Stimulated activated CD8-positive, alpha-beta memory T cell treated with anti-CD3 and anti-CD28 coated beads, Interleukin-4, amount 100 ng/mL, for 24 hours (primary cell): ENCODE measurements at regions not wholly inside any gene's neighbourhood (a gene's known extent, or its start where the extent isn't known, plus 50 kb on each side); places are given as distances from the start of the nearest gene placed in this dataset.
"Not testable (repeated sequence)": the region's sequence is repeated elsewhere in the genome, so short reads cannot be mapped to it uniquely, and the experiment has no call there.

Experiments
- DNase-seq: peaks from one replicate; pipeline ENCODE4 v3.0.0-alpha.2; 2020; ENCODE audit warnings: low read depth

DNA sequence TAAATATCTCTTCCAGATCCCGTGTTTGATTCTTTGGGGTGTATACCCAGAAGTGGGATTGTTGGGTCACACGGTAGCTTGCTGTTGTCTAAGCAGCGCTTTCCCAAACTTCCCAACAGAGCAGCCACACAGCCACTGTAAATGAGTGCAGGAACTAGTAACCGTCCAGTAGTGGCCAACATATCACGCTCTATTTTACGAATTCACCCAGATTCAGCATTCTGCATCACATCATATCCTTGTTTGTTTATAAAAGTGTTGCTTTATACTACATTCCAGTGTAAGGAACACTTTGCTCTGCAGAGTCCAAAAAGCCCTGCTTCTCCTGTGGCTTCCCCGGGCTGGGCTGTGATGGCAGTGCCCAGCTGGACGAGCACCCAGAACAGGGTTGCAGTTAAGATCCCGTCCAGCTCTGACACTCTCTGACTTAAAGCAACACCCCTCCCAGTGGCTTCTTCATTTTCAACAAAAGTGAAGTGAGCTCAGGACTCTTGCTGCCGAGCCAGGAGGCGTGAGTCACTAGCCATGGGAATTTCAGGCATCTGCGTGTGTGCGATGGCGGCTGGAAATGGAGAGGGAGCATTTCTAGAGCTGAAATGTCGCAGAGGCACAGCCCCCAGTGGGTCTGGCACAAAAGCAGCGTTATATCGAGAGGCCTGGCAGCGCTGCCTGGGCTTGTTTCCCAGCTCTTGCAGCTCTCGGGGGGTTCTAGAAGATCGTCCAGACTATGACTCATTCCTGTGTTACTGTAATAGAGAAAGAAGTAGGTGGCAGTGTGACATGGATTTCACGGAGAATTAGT lies 216.3 kb upstream of the ECI2 start:
- DNase-seq = no peak

DNA sequence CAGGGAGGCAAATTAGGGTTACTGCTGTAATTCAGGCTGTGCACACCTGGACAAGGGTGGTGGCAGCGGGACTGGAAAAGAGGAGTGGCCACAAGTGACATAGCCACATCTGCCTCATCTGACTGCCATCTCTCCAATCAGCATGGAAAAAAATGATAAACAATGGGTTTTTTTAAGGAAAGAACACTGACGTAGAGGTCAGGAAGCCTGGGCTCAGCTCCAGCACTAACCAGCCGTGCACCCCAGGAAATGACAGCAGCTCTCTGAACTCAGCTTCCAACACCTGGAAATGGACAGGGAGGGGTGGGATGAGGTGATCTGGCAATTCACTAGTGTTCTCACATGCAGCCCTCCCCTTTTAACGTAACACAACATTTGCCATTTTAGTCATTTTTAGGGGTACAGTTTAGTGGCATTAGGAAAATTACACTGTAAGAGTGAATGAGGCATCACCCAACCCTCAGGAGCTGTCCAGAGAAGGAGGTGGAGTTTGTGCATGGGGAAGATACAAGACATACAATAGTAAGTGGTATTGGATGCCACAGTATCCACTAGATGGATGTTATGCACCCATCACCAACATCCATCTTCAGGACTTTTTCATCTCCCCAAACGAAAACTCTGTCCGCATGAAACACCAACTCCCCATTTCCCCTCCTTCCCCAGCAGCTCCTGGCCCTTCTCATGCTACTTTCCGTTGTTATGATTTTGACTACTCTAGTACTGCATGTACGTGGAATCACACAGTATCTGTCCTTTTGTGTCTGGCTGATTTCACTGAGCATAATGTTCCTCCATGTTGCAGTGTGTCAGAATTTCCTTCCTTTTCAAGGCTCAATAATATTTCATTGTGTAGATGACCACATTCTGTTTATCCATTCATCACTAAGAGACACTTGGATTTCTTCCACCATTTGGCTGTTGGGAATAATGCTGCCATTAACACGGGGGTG lies 215.5 kb upstream of the ECI2 start:
- no peak for DNase-seq

DNA sequence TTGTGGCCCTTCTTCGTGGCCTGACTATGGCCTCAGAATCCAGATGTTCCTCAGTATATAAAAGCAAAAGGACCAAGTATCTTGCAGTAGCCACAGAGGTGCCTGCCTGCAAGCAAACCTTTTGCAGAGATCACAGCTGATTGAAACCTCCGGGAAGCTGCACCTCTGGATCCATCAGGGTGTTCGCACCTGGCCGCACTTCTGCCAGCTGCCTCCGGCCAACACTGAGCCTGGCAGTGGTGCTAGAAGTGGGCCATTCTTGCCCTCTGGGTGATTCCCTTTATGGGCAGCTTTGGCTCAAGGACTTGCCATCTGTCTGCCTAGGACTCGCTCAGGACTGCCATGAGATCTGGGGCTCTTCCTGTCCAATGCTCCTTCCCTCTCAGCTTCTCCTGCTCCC lies 214.6 kb upstream of the ECI2 start:
- no peak for DNase-seq

DNA sequence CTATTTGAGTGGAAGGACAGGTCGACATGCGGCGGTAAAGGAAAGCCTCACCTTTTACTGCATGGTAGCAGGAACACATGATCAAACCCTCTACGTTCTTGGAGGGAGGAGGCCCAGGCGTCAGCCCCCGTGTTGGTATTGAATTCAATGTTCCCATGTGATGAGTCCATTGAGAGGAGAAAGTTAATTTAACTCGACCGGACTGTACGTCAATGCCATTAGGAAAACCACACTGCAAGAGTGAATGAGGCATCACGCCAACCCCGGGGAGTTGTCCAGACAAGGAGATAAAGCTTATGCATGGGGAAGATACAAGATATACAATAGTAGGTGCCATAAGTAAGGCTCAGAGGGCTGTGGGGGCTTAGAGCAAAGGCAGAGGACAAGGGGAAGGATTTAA lies 213.9 kb upstream of the ECI2 start:
- DNase-seq = no peak

DNA sequence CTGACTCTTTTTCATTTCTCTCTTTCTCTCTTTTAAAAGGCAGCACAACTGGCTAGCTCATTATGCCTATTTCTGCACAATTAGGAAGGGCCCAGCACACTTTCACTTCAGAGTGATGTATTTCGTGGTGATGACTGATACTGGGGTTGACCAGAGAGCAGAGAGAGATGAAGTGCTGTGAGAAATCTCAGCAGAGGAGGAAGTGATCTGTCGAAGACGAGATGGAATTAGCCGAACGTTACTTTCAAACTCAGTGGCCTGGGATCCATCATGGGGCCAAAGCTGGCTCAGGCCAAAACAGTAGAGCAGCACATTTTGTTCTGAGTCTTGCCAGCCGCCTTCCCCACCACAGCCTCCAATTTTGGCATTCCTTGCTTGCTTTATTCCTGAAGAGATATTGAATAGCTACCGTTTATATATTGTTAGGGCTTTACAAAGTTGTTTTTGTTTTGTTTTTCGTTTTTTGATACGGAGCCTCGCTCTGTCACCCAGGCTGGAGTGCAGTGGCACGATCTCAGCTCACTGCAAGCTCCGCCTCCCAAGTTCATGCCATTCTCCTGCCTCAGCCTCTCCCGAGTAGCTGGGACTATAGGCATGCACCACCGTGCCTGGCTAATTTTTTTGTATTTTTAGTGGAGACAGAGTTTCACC lies 213.2 kb upstream of the ECI2 start:
- no peak for DNase-seq

DNA sequence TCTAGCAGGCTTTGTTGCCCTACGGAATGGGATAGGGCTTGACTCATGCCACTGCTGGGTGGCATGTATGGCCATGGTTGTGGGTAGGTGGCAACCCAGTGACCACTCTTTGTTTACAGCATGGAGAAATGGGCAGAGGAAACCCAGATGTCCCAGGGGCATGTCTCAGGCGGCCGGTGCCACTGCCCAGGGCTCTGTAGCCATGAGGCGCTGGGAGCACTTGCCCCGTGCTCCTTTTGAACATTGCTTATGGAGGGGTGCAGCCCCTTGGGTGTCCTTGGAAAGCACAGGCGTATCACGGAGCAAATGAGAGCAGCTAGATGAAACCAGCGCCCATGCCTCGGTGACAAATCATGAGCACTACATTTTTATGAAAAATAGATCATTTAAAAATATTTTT lies 212.5 kb upstream of the ECI2 start:
- no peak for DNase-seq

DNA sequence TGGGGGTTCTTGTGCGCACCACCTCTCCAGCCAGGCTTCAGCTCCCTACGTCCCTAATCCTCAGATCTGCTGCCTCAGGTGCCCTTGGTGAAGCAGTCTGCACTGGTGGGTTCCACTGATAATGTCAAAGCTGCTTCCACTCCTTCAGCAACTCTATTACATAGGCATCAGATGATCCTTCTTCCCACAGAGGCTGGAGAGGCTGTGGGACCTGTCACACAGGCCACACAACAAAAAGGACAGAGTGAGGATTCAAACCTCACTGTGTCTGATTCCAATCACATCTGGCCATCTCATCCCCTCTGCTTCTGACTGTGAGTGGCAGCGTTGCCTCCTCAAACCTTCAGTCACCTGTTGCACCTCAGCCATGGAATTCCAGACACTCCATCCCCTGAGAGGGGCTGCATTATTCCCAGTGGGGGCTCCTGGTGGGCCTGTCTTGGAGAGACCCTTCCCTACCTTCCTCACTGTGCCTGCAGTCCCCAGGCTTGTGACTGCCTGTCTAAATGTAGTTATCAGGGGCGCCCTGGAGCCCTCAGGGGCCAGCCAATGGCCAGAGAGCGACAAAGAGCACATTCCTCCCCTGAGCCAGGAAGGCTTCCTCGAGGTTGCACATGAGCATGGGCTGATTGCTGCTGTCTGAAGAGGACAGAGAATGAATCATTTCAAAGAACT lies 211.4 kb upstream of the ECI2 start:
- DNase-seq = no peak

DNA sequence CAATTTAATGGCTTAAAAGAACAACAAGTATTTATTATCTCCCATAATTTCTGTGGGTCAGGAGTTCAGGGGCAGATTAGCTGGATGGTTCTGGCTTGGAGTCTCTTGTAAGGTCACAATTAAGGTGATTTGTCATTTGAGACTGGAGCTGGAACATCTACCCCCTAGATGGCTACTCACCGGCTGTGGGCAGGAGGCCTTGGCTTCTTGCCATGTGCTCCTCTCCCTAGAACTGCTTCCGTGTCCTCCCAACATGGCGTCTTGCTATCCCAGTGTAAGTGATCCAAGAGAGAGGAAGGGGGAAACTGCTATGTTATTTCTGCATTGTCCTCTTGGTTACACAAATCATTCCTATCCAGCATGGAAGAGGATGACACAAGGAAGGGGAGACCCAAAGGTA lies 210.2 kb upstream of the ECI2 start:
- DNase-seq = no peak

DNA sequence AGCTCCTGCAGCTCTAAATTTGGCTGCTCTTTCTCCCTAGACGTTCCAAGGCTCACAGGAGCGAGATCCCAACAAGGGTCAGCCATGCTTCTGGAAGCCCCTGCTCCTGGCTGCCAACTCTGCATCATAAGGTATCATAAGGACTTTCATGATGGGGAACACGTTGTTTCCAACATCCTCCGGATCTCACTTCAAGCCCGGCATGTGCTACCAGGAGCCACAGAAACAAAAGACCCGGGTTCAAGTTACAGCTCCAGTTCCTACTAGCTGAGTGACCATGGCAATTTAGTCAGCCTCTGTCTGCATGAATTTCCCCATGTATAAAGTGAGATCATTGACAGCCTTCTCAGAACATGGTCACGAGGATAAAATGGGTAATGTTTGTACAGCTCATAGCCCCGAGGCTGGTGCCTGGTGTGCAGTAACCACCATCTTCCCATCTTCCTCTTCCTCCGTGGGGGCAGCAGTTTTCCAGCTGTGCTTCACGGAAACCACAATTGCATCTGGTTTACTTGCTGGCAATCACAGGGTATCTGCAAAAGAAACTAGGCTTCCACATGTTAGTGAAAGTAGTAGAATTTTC lies 209.0 kb upstream of the ECI2 start:
- DNase-seq = no peak

DNA sequence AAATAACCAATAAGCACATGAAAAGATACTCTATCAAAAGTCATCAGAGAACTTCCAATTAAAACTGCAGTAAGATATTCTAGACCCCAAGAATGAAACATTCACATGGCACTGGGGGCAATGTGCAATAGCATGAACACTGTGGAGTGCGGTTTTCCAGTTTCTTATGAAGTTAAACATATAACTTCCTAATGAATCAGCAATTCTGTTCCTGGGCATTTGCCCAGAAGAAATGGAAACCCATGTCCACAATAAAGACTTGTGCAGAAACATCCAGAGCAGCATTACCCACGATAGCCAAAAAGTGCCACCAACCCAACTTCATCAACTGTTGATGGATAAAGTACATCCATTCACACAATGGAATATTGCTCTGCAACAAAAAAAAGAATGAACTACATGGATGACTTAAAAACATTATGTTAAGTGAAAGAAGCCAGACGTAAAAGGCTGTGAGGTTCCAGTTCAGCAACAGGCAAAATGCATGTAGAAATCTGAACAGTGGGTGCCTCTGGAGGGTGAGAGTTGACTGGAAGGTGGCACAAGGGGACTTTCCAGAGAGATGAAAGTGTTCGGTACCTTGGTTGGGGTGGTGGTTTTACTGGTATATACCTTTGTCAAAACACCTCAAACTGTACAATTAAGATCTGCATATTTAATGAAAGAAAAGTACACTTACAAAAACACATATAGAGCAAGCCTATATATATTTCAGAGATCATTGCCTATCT lies 207.2 kb upstream of the ECI2 start:
- DNase-seq = no peak

DNA sequence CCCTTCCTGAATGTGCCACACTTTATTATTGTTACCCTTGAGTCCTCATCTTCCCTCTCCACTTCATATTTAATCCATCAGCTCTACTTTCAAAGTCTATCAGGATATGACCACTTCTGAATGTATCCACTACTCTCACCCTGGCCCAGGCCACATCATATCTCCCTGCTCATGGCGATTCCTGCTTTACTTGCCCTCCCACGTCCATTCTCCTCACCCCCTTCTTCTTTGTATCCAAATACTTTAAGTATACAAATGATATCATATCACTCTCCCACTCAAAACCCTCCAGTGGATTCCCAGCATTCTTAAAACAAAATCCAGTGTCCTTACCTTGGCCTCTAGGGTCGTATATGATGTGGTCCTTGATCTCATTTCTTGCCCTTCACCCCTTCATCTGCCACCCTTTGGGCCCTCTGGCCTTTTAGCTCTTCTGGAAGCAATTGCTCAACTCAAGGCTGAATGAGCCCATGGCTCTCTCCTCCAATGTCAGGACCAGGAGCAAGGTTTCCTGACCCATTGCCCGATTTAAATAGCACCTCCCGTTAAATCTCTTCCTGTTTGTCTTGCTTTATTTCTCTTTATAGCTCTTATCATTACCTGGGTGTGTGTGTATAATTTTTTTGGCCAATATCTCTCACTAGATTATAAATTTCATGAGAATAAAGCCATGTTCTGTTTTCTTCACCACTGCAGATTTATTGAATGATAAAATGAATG lies 205.9 kb upstream of the ECI2 start:
- no peak for DNase-seq

DNA sequence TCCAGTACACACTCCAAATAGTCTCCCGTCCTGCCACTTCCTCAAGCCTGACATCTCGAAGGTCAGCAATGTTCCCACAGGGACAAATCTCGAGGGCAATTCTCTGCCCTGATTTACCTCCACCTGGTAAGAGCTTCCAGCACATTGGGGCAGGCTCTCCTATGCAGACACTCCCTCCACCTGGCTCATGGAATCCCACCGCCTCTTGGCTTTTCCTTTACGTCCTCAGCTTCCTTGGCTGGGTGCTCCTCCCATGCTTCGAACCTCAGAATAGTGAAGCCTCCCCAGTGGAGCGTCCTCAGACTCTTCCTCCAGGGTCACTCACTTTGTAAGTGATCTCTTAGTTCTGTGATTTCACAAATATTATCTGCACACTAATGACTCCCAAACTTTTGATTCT lies 205.2 kb upstream of the ECI2 start:
- DNase-seq = no peak

DNA sequence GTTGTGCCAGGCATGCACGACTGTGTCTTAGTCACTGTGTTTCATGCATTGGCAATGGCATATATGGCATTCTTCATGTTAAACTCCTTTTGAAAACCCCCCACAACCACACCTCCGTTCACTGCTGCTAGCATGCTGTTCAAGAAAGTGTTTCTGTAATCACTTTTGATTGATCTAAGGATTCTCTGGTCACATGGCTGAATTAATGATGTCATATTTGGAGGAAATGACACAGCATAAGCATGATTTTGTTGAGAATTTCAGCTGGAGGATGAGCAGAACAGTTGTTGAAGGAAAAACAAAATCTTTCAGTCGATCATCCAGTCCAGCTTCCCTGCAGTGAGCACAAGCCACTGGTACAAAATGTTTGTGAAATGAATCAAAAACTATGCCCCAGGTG lies 203.5 kb upstream of the ECI2 start:
- DNase-seq = no peak

DNA sequence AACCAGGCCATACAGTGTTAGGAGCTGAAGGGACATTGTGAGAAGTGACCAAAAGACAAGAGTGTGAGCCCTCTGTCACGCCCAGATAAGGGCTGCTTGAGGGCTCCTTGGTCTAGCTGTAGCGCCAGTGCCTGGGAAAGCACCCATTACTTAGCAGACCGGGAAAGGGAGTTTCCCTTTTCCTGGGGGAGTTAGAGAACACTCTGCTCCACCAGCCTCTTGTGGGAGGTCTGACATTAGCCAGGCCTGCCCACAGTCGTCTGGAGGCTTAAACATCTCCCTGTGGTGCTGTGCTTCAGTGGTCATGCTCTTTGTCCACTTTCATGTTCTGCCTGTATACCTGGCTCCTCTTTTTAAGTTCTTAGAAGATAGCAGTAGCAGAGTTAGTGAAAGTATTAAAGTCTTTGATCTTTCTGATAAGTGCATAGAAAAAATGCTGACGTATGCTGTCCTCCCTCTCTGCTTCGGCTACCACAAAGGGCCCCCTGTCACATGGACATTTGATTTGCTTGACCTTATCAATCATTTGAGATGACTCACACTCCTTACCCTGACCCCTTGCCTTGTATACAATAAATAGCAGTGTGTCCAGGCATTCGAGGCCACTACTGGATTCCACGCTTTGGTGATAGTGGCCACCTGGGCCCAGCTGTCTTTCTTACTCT lies 201.5 kb upstream of the ECI2 start:
- DNase-seq = no peak

DNA sequence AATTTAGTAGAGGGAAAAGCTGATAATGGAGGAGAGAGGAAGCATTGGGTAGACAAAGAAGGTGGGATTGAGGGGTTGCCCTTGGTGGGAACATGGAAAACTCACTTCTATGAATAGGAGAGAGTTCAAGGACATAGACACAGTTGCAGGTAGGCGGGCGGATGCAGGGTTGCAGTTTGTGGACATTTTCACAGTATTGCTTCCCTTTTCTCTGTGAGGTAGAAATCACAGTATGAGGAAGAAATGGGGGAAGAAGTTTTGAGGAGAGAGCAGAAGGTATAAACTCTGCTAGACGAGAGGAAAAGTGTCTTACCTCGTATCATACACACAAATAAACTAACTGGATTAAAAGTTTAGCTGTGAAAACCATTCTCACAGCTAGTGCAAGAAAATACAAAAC lies 200.7 kb upstream of the ECI2 start:
- no peak for DNase-seq

DNA sequence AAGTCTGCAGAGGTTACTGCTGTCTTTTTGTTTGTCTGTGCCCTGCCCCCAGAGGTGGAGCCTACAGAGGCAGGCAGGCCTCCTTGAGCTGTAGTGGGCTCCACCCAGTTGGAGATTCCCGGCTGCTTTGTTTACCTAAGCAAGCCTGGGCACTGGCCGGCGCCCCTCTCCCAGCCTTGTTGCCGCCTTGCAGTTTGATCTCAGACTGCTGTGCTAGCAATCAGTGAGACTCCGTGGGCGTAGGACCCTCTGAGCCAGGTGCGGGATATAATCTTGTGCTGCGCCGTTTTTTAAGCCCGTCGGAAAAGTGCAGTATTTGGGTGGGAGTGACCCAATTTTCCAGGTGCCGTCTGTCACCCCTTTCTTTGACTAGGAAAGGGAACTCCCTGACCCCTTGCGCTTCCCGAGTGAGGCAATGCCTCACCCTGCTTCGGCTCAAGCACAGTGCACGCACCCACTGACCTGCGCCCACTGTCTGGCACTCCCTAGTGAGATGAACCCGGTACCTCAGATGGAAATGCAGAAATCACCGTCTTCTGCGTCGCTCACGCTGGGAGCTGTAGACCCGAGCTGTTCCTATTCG lies 198.9 kb upstream of the ECI2 start:
- DNase-seq = not testable (repeated sequence)

DNA sequence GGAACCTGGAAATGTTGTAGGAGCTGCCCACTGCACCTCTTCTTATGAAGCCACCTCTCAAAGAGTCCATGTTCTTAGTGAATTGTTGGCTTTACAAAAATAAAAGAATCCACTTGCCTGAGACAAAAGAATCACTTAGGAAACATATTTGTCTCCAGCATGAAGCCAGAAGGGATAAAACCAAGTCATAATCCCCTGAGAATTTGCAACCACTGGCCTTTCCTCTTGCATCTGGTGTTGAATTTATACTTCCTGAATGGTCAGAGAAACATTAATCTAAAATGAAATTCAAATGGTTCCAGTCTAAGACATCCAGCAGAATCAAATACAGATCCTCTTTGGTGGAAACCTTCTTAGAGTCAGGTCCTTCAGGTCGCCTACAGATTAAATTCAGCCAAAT lies 192.5 kb upstream of the ECI2 start:
- no peak for DNase-seq

DNA sequence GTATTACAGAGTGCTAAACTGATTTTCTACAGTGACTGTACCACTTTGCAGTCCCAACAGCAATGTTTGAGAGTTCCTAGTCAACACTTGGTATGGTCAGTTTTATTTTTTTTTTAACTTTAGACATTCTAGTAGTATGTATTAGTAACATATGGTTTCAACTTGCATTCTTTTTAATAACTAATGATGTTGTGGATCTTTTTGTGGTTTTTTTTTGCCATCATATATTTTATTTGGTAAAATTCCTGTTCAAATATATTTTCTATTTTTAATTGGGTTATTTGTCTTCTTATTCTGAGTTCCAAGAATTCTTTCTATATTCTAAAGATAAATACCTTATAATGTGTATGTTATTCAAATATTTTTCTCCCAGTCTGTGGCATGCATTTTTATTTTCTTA lies 189.4 kb upstream of the ECI2 start:
- DNase-seq = no peak

DNA sequence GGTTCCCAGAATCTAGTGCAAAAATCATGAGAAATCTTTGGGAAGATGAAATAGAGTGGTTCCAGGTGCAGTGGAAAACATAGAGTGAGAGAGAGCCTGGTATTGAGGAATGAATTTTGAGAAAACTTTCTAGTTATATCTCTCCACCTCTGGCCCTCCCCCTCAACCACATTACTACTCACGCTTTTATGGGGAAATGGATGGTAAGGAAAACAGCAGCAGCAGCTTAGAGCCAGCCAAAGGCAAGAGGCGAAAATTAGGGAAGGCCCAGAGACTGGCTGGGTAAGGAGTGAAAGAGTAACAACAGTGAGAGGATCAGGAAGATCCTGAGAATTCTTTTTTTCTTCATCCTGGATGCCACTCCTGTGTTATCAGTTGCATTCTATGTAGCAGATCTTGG lies 187.9 kb upstream of the ECI2 start:
- DNase-seq = no peak
